HCT116 (cell line): ENCODE measurements at regions not wholly inside any gene's neighbourhood (a gene's known extent, or its start where the extent isn't known, plus 50 kb on each side); places are given as distances from the start of the nearest gene placed in this dataset.

Source experiments
- ATAC-seq: fragments of 200-7000 bp; cut with Tn5 transposase; 2 replicates; pipeline ENCODE4 v1.9.1; 2020; ENCODE audit warnings: mild to moderate bottlenecking, moderate library complexity
- BruUV-seq: library from RNA; stranded (reverse); fragments of 400-500 nt; replicated peaks from 2 replicates; lab custom pipeline; 2021; lab: Mats Ljungman, UMichigan
- CTCF ChIA-PET: fragments of 300-600 bp; sonication (Branson Sonifier 250); formaldehyde crosslinking; loops from one replicate; lab custom pipeline; 2021; ENCODE audit warnings: antibody characterized with exemption; lab: Charles Lee
- POLR2A ChIA-PET: fragments of 300-600, 350-600 bp; sonication (Branson Sonifier 250); formaldehyde crosslinking; loops from one replicate; lab custom pipeline; 2021; ENCODE audit warnings: antibody characterized with exemption; lab: Charles Lee
- RAD21 ChIA-PET, 2 experiments: fragments of 300-600 bp; sonication (Branson Sonifier 250); formaldehyde crosslinking; loops; one replicate each; lab custom pipeline; 2023; ENCODE audit warnings: low total read pairs in 2 of 2; ENCODE audit not compliant: uncharacterized antibody in 2 of 2, unreplicated experiment in 2 of 2, low non-redundant PET in 1 of 2; lab: Charles Lee
- DNase-seq: peaks from one replicate; pipeline ENCODE4 v3.0.0-alpha.2; 2010; ENCODE audit warnings: low read depth, low spot score
- H2AFZ ChIP-seq: fragments of 200-600 bp; shearing (Covaris generic), sonication (generic); 2 replicates; pipeline ENCODE4 v1.6.1; 2017; ENCODE audit warnings: low read depth, mixed run types, mixed read lengths, antibody characterized with exemption, low read length; ENCODE audit not compliant: poor library complexity, severe bottlenecking
- H3K27ac ChIP-seq: 2 replicates; pipeline ENCODE4 v1.5.1; 2012; ENCODE audit warnings: low read depth, low read length
- H3K27me3 ChIP-seq: fragments of 200-600 bp; sonication (generic); 2 replicates; pipeline ENCODE4 v1.6.1; 2016; ENCODE audit warnings: mixed run types, low read length, mixed read lengths; ENCODE audit not compliant: insufficient read depth
- H3K36me3 ChIP-seq, 2 experiments: fragments of 200-500 bp in 1 of 2; fragments of 200-600 bp in 1 of 2; sonication (Bioruptor generic) in 1 of 2; sonication (generic) in 1 of 2; 2 replicates each; pipeline versions ENCODE4 v1.5.1 to v1.6.1; 2014 to 2016; ENCODE audit warnings: low read length in 2 of 2, inconsistent platforms in 1 of 2, mixed read lengths in 1 of 2, mixed run types in 1 of 2; ENCODE audit not compliant: insufficient read depth in 2 of 2, control insufficient read depth in 1 of 2
- H3K4me1 ChIP-seq, 2 experiments: fragments of 200-600 bp in 1 of 2; sonication (generic) in 1 of 2; 2 replicates each; pipeline versions ENCODE4 v1.5.1 to v1.6.1; 2012 to 2017; ENCODE audit warnings: low read length in 2 of 2, inconsistent platforms in 1 of 2, mild to moderate bottlenecking in 1 of 2, mixed read lengths in 1 of 2, mixed run types in 1 of 2, moderate library complexity in 1 of 2; ENCODE audit not compliant: insufficient read depth in 2 of 2, control insufficient read depth in 1 of 2
- H3K4me2 ChIP-seq: fragments of 200-600 bp; sonication (generic); 2 replicates; pipeline ENCODE4 v1.6.1; 2017; ENCODE audit warnings: mixed run types, low read length, mixed read lengths
- H3K4me3 ChIP-seq, 2 experiments: fragments of 200-600 bp in 1 of 2; sonication (generic) in 1 of 2; replicated peaks in 1 of 2; 2 replicates each; pipeline ENCODE4 v1.5.1; 2011 to 2016; ENCODE audit warnings: low read length in 2 of 2, control low read depth in 1 of 2, low read depth in 1 of 2, mild to moderate bottlenecking in 1 of 2, mixed read lengths in 1 of 2, mixed run types in 1 of 2
- H3K79me2 ChIP-seq: fragments of 200-600 bp; sonication (generic); 2 replicates; pipeline ENCODE4 v1.6.1; 2017; ENCODE audit warnings: mild to moderate bottlenecking, mixed run types, low read length, moderate library complexity, mixed read lengths; ENCODE audit not compliant: insufficient read depth
- H3K9ac ChIP-seq: fragments of 200-600 bp; sonication (generic); 2 replicates; pipeline ENCODE4 v1.6.1; 2016; ENCODE audit warnings: low read length, mixed read lengths
- H3K9me2 ChIP-seq: fragments of 200-600 bp; sonication (generic), shearing (Covaris generic); 2 replicates; pipeline ENCODE4 v1.6.1; 2017; ENCODE audit warnings: mixed run types, mild to moderate bottlenecking, moderate library complexity; ENCODE audit not compliant: insufficient read depth
- H3K9me3 ChIP-seq, 2 experiments: fragments of 200-500 bp in 1 of 2; fragments of 200-600 bp in 1 of 2; sonication (Bioruptor generic) in 1 of 2; sonication (generic) in 1 of 2; 2 replicates each; pipeline ENCODE4 v1.6.1; 2014 to 2017; ENCODE audit warnings: low read length in 2 of 2, mixed read lengths in 2 of 2, inconsistent platforms in 1 of 2, low read depth in 1 of 2, mild to moderate bottlenecking in 1 of 2, mixed run types in 1 of 2, moderate library complexity in 1 of 2; ENCODE audit not compliant: control insufficient read depth in 1 of 2, insufficient read depth in 1 of 2
- H4K20me1 ChIP-seq: fragments of 200-600 bp; sonication (generic), shearing (Covaris generic); 2 replicates; pipeline ENCODE4 v1.6.1; 2017; ENCODE audit warnings: mixed run types, mild to moderate bottlenecking, moderate library complexity; ENCODE audit not compliant: insufficient read depth
- ATF3 ChIP-seq: IDR thresholded peaks from 2 replicates; pipeline ENCODE4 v1.6.1; 2012
- CBX3 ChIP-seq: IDR thresholded peaks from 2 replicates; pipeline ENCODE4 v1.6.1; 2012; ENCODE audit warnings: low read depth
- CEBPB ChIP-seq: IDR thresholded peaks from 2 replicates; pipeline ENCODE4 v1.6.1; 2012; ENCODE audit warnings: low read depth
- CTCF ChIP-seq, 3 experiments: fragments of 200-600 bp in 1 of 3; sonication (generic) in 1 of 3; IDR thresholded peaks in 2 of 3; conservative IDR thresholded peaks in 1 of 3; 2 replicates each; pipeline ENCODE4 v1.5.1; 2012 to 2017; ENCODE audit warnings: low read depth in 2 of 3, low read length in 2 of 3, antibody characterized with exemption in 1 of 3, borderline replicate concordance in 1 of 3, control low read depth in 1 of 3, mild to moderate bottlenecking in 1 of 3, mixed read lengths in 1 of 3, mixed run types in 1 of 3, moderate library complexity in 1 of 3; ENCODE audit not compliant: insufficient read depth in 1 of 3
- EGR1 ChIP-seq: IDR thresholded peaks from 2 replicates; pipeline ENCODE4 v1.6.1; 2012; ENCODE audit warnings: low read depth
- ELF1 ChIP-seq: IDR thresholded peaks from 2 replicates; pipeline ENCODE4 v1.6.1; 2012; ENCODE audit warnings: low read depth, borderline replicate concordance
- MAX ChIP-seq: IDR thresholded peaks from 2 replicates; pipeline ENCODE4 v1.6.1; 2012
- REST ChIP-seq: IDR thresholded peaks from 2 replicates; pipeline ENCODE4 v1.6.1; 2012; ENCODE audit warnings: low read depth
- ZFX ChIP-seq: fragments of 450-650 bp; IDR thresholded peaks from 2 replicates; pipeline ENCODE4 v1.6.1; 2017
- ZNF274 ChIP-seq: fragments of 200-500 bp; sonication (Bioruptor generic); IDR thresholded peaks from 2 replicates; pipeline ENCODE4 v1.6.1; 2014; ENCODE audit warnings: mild to moderate bottlenecking, low read depth, low read length, inconsistent platforms
- intact Hi-C: fragments of 100-400 bp; cut with micrococcal nuclease; formaldehyde crosslinking; loops from 2 replicates; pipeline ENCODE4 v1.10.0; 2022

DNA sequence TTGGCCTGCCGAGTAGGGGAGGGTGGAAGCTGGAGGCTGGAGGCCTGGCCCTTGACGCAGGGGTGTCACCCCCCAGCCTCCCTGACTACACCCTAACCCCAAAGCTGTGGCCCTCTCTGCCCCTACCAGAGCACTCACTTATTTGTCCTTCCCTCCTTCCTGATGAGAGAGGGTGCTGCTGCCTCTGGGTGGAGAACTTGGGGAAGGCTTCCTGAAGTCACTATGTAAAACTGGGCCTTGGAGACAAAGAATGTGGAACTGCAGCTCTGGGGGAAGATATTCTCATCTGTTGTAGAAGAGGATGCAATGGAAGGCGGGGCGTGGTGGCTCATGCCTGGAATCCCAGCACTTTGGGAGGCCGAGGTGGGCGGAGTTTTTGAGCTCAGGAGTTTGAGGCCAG, 485.2 kb downstream of the ZNF536 start:
- no peaks in the 10 kb centered on the region for H4K20me1 ChIP-seq
- ATAC-seq (no peak), DNase-seq (no peak)
- no peaks in the 10 kb centered on the region for H3K27me3 ChIP-seq
- TF ChIP-seq MAX (no peak), EGR1 (no peak), ZNF274 (no peak), CEBPB (no peak), ELF1 (no peak), ATF3 (no peak), ZFX (no peak), CBX3 (no peak), CTCF (IDR thresholded peaks at IDR 0.05 in 2 of 3, conservative IDR thresholded peaks at IDR 0.05 in 1 of 3; ENCODE audit: borderline replicate concordance in 1 of 3, insufficient read depth in 1 of 3, low read depth in 2 of 3, low read length in 2 of 3) (no peak), REST (no peak)
- BruUV-seq: no TSS peak
- intact Hi-C loops: no loop called here
- POLR2A ChIA-PET: no interaction called here
- no peaks in the 10 kb centered on the region for H3K79me2 ChIP-seq
- no peaks in the 10 kb centered on the region for H3K9me2 ChIP-seq
- no peak overlapping the region for H3K9ac ChIP-seq
- no peaks in the 10 kb centered on the region for H3K36me3 ChIP-seq
- H3K4me3 ChIP-seq: no peak overlapping the region
- RAD21 ChIA-PET: no interaction called here
- H3K4me2 ChIP-seq: no peak overlapping the region
- H3K9me3 ChIP-seq: peaks cover 10 to 38% of the 10 kb centered on the region in 2 experiments; a peak in 2 of 4 replicates
- no peak overlapping the region for H2AFZ ChIP-seq
- CTCF ChIA-PET: no interaction called here
- no peaks in the 10 kb centered on the region for H3K4me1 ChIP-seq
- H3K27ac ChIP-seq: no peak overlapping the region
